IMR-90 (cell line): ENCODE measurements at regions not wholly inside any gene's neighbourhood (a gene's known extent, or its start where the extent isn't known, plus 50 kb on each side); places are given as distances from the start of the nearest gene placed in this dataset.

Experiments used
- BHLHE40 ChIP-seq: fragments of 150-350 bp; IDR thresholded peaks from 2 replicates; pipeline ENCODE4 v1.6.1; 2016; ENCODE audit warnings: mild to moderate bottlenecking, low read depth, low read length
- CEBPB ChIP-seq: IDR thresholded peaks from 2 replicates; pipeline ENCODE4 v1.6.1; 2012; ENCODE audit warnings: low read depth, low read length, improper control_type of control experiment
- CHD1 ChIP-seq: IDR thresholded peaks from 2 replicates; pipeline ENCODE4 v1.6.1; 2012; ENCODE audit warnings: low read depth, low read length, improper control_type of control experiment
- CTCF ChIP-seq: conservative IDR thresholded peaks from 2 replicates; pipeline ENCODE4 v1.5.1; 2012; ENCODE audit warnings: mild to moderate bottlenecking, low read depth, low read length, improper control_type of control experiment
- ELK1 ChIP-seq: fragments of 150-350 bp; IDR thresholded peaks from 2 replicates; pipeline ENCODE4 v1.6.1; 2016; ENCODE audit warnings: low read depth, mild to moderate bottlenecking, low read length, moderate library complexity, borderline replicate concordance
- MAFK ChIP-seq: IDR thresholded peaks from 2 replicates; pipeline ENCODE4 v1.6.1; 2012; ENCODE audit warnings: low read depth, low read length, improper control_type of control experiment
- MXI1 ChIP-seq: IDR thresholded peaks from 2 replicates; pipeline ENCODE4 v1.6.1; 2012; ENCODE audit warnings: low read depth, mild to moderate bottlenecking, low read length, moderate library complexity, borderline replicate concordance
- NFE2L2 ChIP-seq: fragments of 150-350 bp; IDR thresholded peaks from 2 replicates; pipeline ENCODE4 v1.6.1; 2016; ENCODE audit warnings: low read depth, mild to moderate bottlenecking, low read length
- POLR2A ChIP-seq: IDR thresholded peaks from 2 replicates; pipeline ENCODE4 v1.6.1; 2012; ENCODE audit warnings: mild to moderate bottlenecking, low read depth, low read length
- RAD21 ChIP-seq: IDR thresholded peaks from 2 replicates; pipeline ENCODE4 v1.6.1; 2012; ENCODE audit warnings: low read length, improper control_type of control experiment
- RCOR1 ChIP-seq: IDR thresholded peaks from 2 replicates; pipeline ENCODE4 v1.6.1; 2012; ENCODE audit warnings: mild to moderate bottlenecking, low read length, improper control_type of control experiment; ENCODE audit not compliant: insufficient replicate concordance
- RFX5 ChIP-seq: IDR thresholded peaks from 2 replicates; pipeline ENCODE4 v1.8.0; 2012; ENCODE audit warnings: low read depth, mild to moderate bottlenecking, low read length, moderate library complexity
- SMC3 ChIP-seq: fragments of 150-350 bp; IDR thresholded peaks from 2 replicates; pipeline ENCODE4 v1.6.1; 2016; ENCODE audit warnings: low read depth, mild to moderate bottlenecking, antibody characterized with exemption, low read length, moderate library complexity

- TF ChIP-seq CTCF (no peak), RAD21 (no peak), POLR2A (no peak), SMC3 (no peak), CHD1 (no peak), BHLHE40 (no peak), RCOR1 (no peak), MAFK (no peak), MXI1 (no peak), CEBPB (no peak), RFX5 (no peak), NFE2L2 (no peak), ELK1 (no peak)
These were observed 163.7 kb downstream of the SH3BP4 start for GRCh38 chr2:235115521-235115920.
